ENCODE measurements at regions not wholly inside any gene's neighbourhood (a gene's known extent, or its start where the extent isn't known, plus 50 kb on each side); places are given as distances from the start of the nearest gene placed in this dataset.
"Not testable (repeated sequence)": the region's sequence is repeated elsewhere in the genome, so short reads cannot be mapped to it uniquely, and the experiment has no call there.

- DNase-seq (ENCODE audit: low spot score): no peak
Measured at GRCh38 chr6:71722736-71723135, 163.6 kb upstream of the RIMS1 start.

- DNase-seq (ENCODE audit: low spot score): no peak
Measured at GRCh38 chr6:71724456-71725125, 161.8 kb upstream of the RIMS1 start.

- no peak for DNase-seq (ENCODE audit: low spot score)
Measured at GRCh38 chr6:71725126-71725470, 161.3 kb upstream of the RIMS1 start.

- DNase-seq (ENCODE audit: low spot score): no peak
Measured at GRCh38 chr6:71726121-71726520, 160.2 kb upstream of the RIMS1 start.

- no peak for DNase-seq (ENCODE audit: low spot score)
Measured at GRCh38 chr6:71727632-71728294, 158.6 kb upstream of the RIMS1 start.

GRCh38 chr6:71730284-71730683 is 156.1 kb upstream of the RIMS1 start:
- DNase-seq (ENCODE audit: low spot score): no peak

GRCh38 chr6:71733970-71734899 is 152.1 kb upstream of the RIMS1 start:
- no peak for DNase-seq (ENCODE audit: low spot score)

- DNase-seq (ENCODE audit: low spot score): no peak
Measured at GRCh38 chr6:71737953-71738352, 148.4 kb upstream of the RIMS1 start.

GRCh38 chr6:71745525-71745924 is 140.8 kb upstream of the RIMS1 start:
- DNase-seq (ENCODE audit: low spot score): no peak

GRCh38 chr6:71766146-71766760 is 120.1 kb upstream of the RIMS1 start:
- no peak for DNase-seq (ENCODE audit: low spot score)

GRCh38 chr6:71766796-71767195 is 119.6 kb upstream of the RIMS1 start:
- DNase-seq (ENCODE audit: low spot score): no peak

- DNase-seq (ENCODE audit: low spot score): no peak
Measured at GRCh38 chr6:71768356-71768755, 118.0 kb upstream of the RIMS1 start.

GRCh38 chr6:71808865-71809264 is 77.5 kb upstream of the RIMS1 start:
- DNase-seq (ENCODE audit: low spot score): no peak

- DNase-seq (ENCODE audit: low spot score): no peak
Measured at GRCh38 chr6:71810880-71811279, 75.5 kb upstream of the RIMS1 start.

GRCh38 chr6:71822625-71823024 is 63.7 kb upstream of the RIMS1 start:
- DNase-seq (ENCODE audit: low spot score): no peak

GRCh38 chr6:71832110-71832764 is 54.1 kb upstream of the RIMS1 start:
- not testable (repeated sequence) for DNase-seq (ENCODE audit: low spot score)

Measured in left forelimb (tissue), 1 donor.